ENCODE measurements at regions not wholly inside any gene's neighbourhood (a gene's known extent, or its start where the extent isn't known, plus 50 kb on each side); places are given as distances from the start of the nearest gene placed in this dataset.
"Not testable (repeated sequence)": the region's sequence is repeated elsewhere in the genome, so short reads cannot be mapped to it uniquely, and the experiment has no call there.

DNA sequence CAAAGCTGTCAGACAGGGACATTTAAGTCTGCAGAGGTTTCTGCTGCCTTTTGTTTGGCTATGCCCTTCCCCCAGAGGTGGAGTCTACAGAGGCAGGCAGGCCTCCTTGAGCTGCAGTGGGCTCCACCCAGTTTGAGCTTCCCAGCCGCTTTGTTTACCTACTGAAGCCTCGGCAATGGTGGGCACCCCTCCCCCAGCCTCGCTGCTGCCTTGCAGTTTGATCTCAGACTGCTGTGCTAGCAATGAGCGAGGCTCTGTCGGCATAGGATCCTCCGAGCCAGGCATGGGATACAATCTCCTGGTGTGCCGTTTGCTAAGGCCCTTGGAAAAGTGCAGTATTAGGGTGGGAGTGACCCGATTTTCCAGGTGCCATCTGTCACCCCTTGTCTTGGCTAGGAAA is 149.4 kb upstream of the PGRMC2 start:
- H3K27ac Mint-ChIP-seq; H3K4me3 Mint-ChIP-seq; DNase-seq; H3K36me3 Mint-ChIP-seq (ENCODE audit: low read depth); H3K27me3 Mint-ChIP-seq; POLR2A ChIA-PET; H3K4me1 Mint-ChIP-seq; CTCF ChIA-PET: not testable (repeated sequence)
- H3K9me3 Mint-ChIP-seq, result peaks cover 14% of the 10 kb centered on the region

DNA sequence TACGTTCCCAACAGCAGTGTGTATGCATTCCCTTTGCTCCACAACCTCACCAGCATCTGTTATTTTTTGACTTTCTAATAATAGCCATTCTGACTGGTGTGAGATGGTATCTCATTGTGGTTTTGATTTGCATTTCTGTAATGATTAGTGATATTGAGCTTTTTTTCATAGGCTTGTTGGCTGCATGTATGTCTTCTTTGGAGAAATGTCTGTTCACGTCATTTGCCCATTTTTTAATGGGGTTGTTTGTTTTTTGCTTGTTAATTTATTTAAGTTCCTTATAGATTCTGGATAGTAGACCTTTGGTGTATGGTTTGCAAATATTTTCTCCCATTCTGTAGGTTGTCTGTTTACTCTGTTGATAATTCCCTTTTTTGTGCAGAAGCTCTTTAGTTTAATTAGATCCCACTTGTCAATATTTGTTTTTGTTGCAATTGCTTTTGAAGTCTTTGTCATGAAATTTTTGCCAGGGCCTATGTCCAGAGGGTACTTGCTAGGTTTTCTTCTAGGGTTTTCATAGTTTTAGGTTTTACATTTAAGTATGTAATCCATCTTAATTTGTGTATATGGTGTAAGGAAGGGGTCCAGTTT is 141.5 kb upstream of the PGRMC2 start:
- H3K27ac Mint-ChIP-seq; H3K36me3 Mint-ChIP-seq (ENCODE audit: low read depth); H3K9me3 Mint-ChIP-seq; H3K4me3 Mint-ChIP-seq; H3K27me3 Mint-ChIP-seq; POLR2A ChIA-PET; DNase-seq; CTCF ChIA-PET; H3K4me1 Mint-ChIP-seq: not testable (repeated sequence)

- DNase-seq, result no peak
- no peaks in the 10 kb centered on the region for H3K36me3 Mint-ChIP-seq (ENCODE audit: low read depth)
- ChIA-PET CTCF (interaction anchor here (0.7 kb wide), 1 partner anchor 786 kb away, joined by 3 read pairs; no protein-coding TSS in a partner anchor), POLR2A (no interaction called here)
- peaks cover 2% of the 10 kb centered on the region for H3K9me3 Mint-ChIP-seq
- no peak overlapping the region for H3K4me3 Mint-ChIP-seq
- no peaks in the 10 kb centered on the region for H3K4me1 Mint-ChIP-seq
- H3K27ac Mint-ChIP-seq, result no peak overlapping the region
- no peaks in the 10 kb centered on the region for H3K27me3 Mint-ChIP-seq
Observed at GRCh38 chr4:128428397-128428796, 140.8 kb upstream of the PGRMC2 start.

DNA sequence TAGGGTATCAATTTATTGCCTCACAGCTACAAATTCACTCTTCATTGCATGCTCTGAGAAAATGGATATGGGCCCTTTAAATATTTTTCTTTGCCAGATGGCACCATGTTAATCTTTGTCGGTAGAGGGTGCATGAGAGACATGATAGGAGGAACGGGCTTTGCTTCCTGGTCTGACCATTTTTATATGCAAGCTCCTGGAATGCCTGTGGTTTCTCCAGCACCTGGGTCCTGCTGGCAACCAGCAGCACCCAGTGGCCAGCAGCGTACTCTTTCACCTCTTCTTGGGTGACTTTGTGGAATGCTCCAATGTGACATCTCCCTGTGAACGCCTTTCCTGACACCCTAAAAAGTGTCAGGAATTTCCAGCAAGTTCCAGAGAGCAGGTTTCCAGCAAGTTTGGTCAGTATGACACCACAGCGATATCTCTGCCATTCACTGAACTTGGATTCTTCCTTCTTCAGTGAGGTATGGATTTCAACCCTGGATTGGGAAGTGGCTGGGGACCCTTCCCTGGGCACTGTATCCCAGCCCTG is 140.3 kb upstream of the PGRMC2 start:
- Mint-ChIP-seq H3K27ac (no peak overlapping the region), H3K4me3 (no peak overlapping the region), H3K27me3 (no peaks in the 10 kb centered on the region), H3K36me3 (ENCODE audit: low read depth) (no peaks in the 10 kb centered on the region), H3K9me3 (peaks cover 2% of the 10 kb centered on the region), H3K4me1 (no peaks in the 10 kb centered on the region)
- CTCF ChIA-PET, result interaction anchor here (0.7 kb wide), 1 partner anchor 786 kb away, joined by 3 read pairs; no protein-coding TSS in a partner anchor
- POLR2A ChIA-PET, result no interaction called here
- no peak for DNase-seq

DNA sequence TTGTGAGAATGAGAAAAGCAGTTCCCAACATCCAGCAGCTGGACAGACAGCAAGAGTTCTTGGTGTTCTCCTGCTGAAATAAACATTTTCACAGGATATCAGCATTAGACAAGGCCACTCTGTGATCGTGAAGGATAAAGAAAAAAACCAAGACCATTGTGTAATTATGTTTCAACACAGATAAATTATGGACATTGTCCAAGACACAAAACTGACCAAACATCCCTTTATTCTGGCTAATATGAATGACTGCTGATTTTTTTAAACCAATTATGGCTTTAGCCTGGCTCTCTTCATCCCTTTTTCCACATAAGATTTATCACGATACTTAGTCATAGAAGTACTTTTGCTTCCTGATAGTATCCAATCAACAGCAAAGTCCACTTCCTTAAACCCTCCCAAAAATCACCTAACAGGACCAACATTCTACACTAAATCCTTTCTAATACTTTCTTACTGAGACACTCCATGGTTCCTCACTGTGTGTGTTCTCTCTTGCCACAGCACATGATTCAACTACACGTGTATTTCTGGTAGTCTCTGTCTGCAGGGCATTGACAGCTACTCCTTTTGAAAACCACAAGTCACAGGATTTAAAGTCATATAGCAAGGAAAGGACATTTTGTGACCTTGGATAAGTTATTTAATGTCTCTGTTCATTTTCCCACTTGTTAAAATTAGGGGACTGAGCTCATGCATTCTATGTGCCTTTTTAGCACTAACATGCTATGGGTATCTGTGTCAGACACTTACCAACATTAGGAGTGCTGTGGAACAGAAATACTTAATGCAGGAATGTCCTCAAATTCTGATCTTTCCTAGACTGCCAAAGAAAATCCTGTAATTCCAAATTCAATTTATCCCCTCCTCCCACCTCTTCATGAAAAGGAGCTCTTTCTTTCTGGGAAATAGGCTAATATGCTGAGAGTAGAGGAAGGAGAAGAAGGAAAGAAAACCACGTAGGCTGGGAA is 137.2 kb upstream of the PGRMC2 start:
- Mint-ChIP-seq H3K36me3 (ENCODE audit: low read depth) (no peaks in the 10 kb centered on the region), H3K4me1 (no peaks in the 10 kb centered on the region), H3K4me3 (no peak overlapping the region), H3K27ac (no peak overlapping the region), H3K9me3 (no peaks in the 10 kb centered on the region), H3K27me3 (no peaks in the 10 kb centered on the region)
- DNase-seq, result no peak
- ChIA-PET POLR2A (interaction anchor here (0.7 kb wide), 1 partner anchor 9 kb away, joined by 4 read pairs; no protein-coding TSS in a partner anchor), CTCF (no interaction called here)

GRCh38 chr4:128422296-128422695 is 134.7 kb upstream of the PGRMC2 start:
- H3K36me3 Mint-ChIP-seq (ENCODE audit: low read depth); H3K9me3 Mint-ChIP-seq; H3K27me3 Mint-ChIP-seq; H3K4me1 Mint-ChIP-seq; H3K4me3 Mint-ChIP-seq; DNase-seq; CTCF ChIA-PET; POLR2A ChIA-PET; H3K27ac Mint-ChIP-seq: not testable (repeated sequence)

DNA sequence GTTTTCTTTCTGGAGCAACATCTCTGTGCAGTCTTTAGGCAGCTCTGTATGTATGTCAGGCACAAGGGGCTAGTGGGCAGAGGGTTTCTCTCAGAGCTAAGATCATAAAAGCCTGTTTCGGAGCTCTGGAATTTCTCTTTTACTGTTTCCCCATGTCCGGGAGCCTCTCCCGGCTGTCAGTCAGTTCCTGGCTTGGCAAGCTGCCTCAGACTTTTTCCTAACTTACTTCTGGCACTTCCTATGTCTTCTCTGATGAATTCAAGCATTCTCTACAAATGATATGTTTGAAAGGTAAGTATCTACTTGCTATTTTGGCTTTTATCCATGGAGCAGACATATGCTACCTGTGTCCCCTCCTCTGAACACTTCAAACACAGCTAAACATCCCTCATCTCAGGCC is 129.3 kb upstream of the PGRMC2 start:
- ChIA-PET POLR2A (no interaction called here), CTCF (interaction anchor here (0.9 to 1.0 kb wide), 2 partner anchors 56 to 438 kb away, joined by 3 read pairs; no protein-coding TSS in a partner anchor)
- no peaks in the 10 kb centered on the region for H3K9me3 Mint-ChIP-seq
- no peak overlapping the region for H3K4me3 Mint-ChIP-seq
- no peaks in the 10 kb centered on the region for H3K36me3 Mint-ChIP-seq (ENCODE audit: low read depth)
- H3K4me1 Mint-ChIP-seq, result no peaks in the 10 kb centered on the region
- no peak overlapping the region for H3K27ac Mint-ChIP-seq
- H3K27me3 Mint-ChIP-seq, result peaks cover 6% of the 10 kb centered on the region
- DNase-seq, result no peak

GRCh38 chr4:128410037-128410436 is 122.4 kb upstream of the PGRMC2 start:
- H3K4me3 Mint-ChIP-seq, result no peak overlapping the region
- peaks cover 11% of the 10 kb centered on the region for H3K9me3 Mint-ChIP-seq
- no peaks in the 10 kb centered on the region for H3K4me1 Mint-ChIP-seq
- CTCF ChIA-PET, result no interaction called here
- H3K27me3 Mint-ChIP-seq, result peaks cover 6% of the 10 kb centered on the region
- no peak for DNase-seq
- H3K27ac Mint-ChIP-seq, result no peak overlapping the region
- no peaks in the 10 kb centered on the region for H3K36me3 Mint-ChIP-seq (ENCODE audit: low read depth)
- POLR2A ChIA-PET, result no interaction called here

DNA sequence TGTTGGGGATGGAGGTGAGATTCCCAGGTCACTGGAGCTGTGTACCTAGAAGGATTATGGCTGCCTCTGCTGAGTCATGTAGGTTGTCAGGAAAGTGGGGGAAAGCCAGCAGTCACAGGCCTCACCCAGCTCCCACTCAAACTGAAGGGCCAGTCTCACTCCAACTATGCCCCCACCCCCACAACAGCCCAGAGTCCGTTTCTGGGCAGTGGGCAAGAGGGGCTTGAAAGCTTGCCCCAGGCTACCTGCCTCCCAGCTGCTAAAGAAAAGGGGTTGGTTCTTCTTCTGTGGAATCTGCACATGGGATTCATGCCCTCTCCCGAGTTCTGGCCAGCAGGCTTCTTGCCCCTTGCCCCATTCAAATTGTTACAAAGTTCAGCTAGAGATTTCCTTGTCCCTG is 116.0 kb upstream of the PGRMC2 start:
- H3K9me3 Mint-ChIP-seq, result peaks cover 15% of the 10 kb centered on the region
- H3K36me3 Mint-ChIP-seq (ENCODE audit: low read depth), result no peaks in the 10 kb centered on the region
- DNase-seq, result no peak
- no peak overlapping the region for H3K4me3 Mint-ChIP-seq
- ChIA-PET POLR2A (no interaction called here), CTCF (no interaction called here)
- no peaks in the 10 kb centered on the region for H3K4me1 Mint-ChIP-seq
- no peak overlapping the region for H3K27ac Mint-ChIP-seq
- no peaks in the 10 kb centered on the region for H3K27me3 Mint-ChIP-seq

DNA sequence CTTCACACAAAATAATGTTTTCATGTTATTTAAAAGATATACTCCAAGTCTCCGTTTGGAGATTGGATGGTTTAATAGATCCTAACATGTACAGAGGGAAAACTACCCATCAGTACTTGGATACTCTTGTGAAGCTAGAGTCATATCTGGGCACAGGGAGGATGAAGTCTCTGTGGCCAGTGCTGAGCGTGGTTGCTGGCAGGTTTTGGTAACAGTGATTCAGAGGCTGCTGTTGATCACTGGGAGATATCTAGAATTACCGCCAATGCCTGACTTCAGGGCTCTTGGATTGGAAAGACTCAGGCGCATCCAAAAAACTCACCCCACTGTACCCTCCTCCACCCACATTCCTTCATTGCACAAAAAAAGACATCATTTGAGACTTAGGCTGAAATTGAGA is 107.2 kb upstream of the PGRMC2 start:
- ChIA-PET CTCF (no interaction called here), POLR2A (no interaction called here)
- no peak overlapping the region for H3K27ac Mint-ChIP-seq
- no peaks in the 10 kb centered on the region for H3K36me3 Mint-ChIP-seq (ENCODE audit: low read depth)
- H3K4me1 Mint-ChIP-seq, result no peaks in the 10 kb centered on the region
- no peaks in the 10 kb centered on the region for H3K27me3 Mint-ChIP-seq
- H3K9me3 Mint-ChIP-seq, result no peaks in the 10 kb centered on the region
- H3K4me3 Mint-ChIP-seq, result no peak overlapping the region
- DNase-seq, result no peak

- no peak for DNase-seq
- Mint-ChIP-seq H3K4me1 (no peaks in the 10 kb centered on the region), H3K4me3 (no peak overlapping the region), H3K27ac (no peak overlapping the region), H3K27me3 (no peaks in the 10 kb centered on the region), H3K36me3 (ENCODE audit: low read depth) (no peaks in the 10 kb centered on the region), H3K9me3 (no peaks in the 10 kb centered on the region)
- POLR2A ChIA-PET, result interaction anchor here (0.6 kb wide), 1 partner anchor 28 kb away, joined by 3 read pairs; no protein-coding TSS in a partner anchor
- CTCF ChIA-PET, result no interaction called here
Observed at GRCh38 chr4:128393101-128393704, 105.6 kb upstream of the PGRMC2 start.

- ChIA-PET CTCF (no interaction called here), POLR2A (no interaction called here)
- Mint-ChIP-seq H3K36me3 (ENCODE audit: low read depth) (no peaks in the 10 kb centered on the region), H3K4me3 (no peak overlapping the region), H3K4me1 (no peaks in the 10 kb centered on the region), H3K27me3 (no peaks in the 10 kb centered on the region), H3K9me3 (no peaks in the 10 kb centered on the region), H3K27ac (no peak overlapping the region)
- DNase-seq, result no peak
Observed at GRCh38 chr4:128390475-128390996, 102.9 kb upstream of the PGRMC2 start.

DNA sequence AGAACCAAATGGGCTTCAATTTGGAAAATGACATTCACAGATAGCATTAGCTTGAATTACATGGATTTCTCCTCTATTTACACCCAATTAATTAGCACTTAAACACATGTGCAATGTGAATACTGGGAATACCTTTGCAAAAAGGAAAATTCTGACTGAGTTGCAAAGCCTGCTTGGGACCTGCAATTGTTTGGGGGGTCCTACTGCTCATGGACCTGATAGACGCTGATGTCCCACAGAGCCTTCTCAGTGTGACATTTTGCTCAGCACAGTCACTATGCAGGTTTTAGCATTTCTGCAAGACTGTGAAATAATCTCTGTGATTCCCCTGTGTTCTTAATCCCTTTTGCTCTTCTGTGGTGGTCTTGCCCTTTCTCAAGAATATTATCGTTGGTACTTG is 101.2 kb upstream of the PGRMC2 start:
- ChIA-PET CTCF (no interaction called here), POLR2A (no interaction called here)
- no peaks in the 10 kb centered on the region for H3K36me3 Mint-ChIP-seq (ENCODE audit: low read depth)

More for the DNA sequence above, 101.2 kb upstream of the PGRMC2 start:
- Mint-ChIP-seq H3K9me3 (no peaks in the 10 kb centered on the region), H3K27ac (no peak overlapping the region), H3K27me3 (no peaks in the 10 kb centered on the region), H3K4me3 (no peak overlapping the region), H3K4me1 (no peaks in the 10 kb centered on the region)
- DNase-seq, result no peak
